ENCODE measurements at regions not wholly inside any gene's neighbourhood (a gene's known extent, or its start where the extent isn't known, plus 50 kb on each side); places are given as distances from the start of the nearest gene placed in this dataset.

DNA sequence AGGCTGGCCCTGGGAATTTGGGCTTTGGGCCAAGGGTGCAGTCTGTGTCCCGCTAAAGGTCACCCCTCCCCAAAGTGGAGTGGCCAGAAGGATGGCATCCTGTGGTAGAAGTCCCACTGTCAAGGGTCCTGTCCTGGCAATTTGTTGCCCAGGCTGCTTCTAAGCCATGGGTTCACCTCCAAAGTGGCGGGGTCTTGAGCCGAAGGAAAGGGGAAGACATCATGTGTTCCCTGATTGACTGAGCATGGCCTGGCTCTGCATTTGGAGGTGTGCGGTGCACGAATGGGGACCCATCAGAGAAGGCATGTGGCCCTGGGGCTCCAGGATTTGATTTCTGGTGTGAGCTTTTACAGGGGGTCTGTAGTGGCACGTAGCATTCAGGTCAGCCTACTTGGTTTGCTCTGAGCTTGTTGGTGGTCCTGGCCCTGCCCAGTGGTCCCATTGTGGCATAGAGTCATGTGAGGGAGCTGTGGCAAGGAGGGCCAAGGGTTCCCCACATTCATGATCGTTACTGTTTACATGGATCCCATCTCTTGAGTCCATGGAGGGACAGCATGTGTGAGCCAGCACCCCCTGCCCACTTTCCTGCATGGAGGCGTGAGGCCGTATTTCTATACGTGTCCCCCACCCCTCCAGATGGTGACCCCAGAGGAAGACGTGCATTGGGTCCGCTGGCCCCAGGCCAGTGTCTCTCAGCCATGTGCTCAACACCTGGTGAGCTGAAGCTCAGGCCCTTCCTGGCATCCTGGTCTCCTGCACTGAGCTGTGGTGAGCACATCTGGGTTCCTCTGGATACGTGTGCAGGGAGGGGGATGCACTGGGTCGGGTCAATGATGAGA, 225.1 kb downstream of the SNRPN start:
- no peak for ATAC-seq (ENCODE audit: low read depth)
- Histone ChIP-seq H3K79me1 (ENCODE audit: low read depth in 1 of 2, low read length in 2 of 2) (no peaks in the 10 kb centered on the region), H3K4me3 (ENCODE audit: insufficient read depth, low read depth, low read length) (no peak overlapping the region), H3K56ac (ENCODE audit: extremely low read depth, insufficient read depth, low read length) (no peak overlapping the region), H3K36me3 (ENCODE audit: control insufficient read depth, insufficient read depth, low read length) (no peaks in the 10 kb centered on the region), H4K8ac (ENCODE audit: low read depth in 2 of 2, low read length in 2 of 2) (no peak overlapping the region), H3K9ac (ENCODE audit: low read depth, low read length) (no peak overlapping the region), H3K18ac (ENCODE audit: low read depth, low read length) (no peak overlapping the region), H4K5ac (ENCODE audit: low read depth, low read length) (no peak overlapping the region), H2BK120ac (ENCODE audit: low read depth, low read length) (no peak overlapping the region), H3K27me3 (ENCODE audit: control insufficient read depth, insufficient read depth, low read length) (no peaks in the 10 kb centered on the region), H3K4me2 (ENCODE audit: low read depth, low read length) (no peak overlapping the region), H3K4ac (ENCODE audit: low read depth, low read length) (no peak overlapping the region), H2BK20ac (ENCODE audit: low read depth, low read length) (no peak overlapping the region), H2AK5ac (ENCODE audit: low read depth, low read length) (no peak overlapping the region), H3K23ac (ENCODE audit: low read depth, low read length) (no peak overlapping the region), H3K9me3 (ENCODE audit: control insufficient read depth, insufficient read depth, low read length) (peaks cover 83% of the 10 kb centered on the region), H4K91ac (ENCODE audit: insufficient read depth, low read depth, low read length) (no peak overlapping the region), H3K14ac (replicated peaks; ENCODE audit: low read depth, low read length) (no peak overlapping the region), H2AFZ (replicated peaks; ENCODE audit: low read length, poor library complexity) (no peak overlapping the region), H3K4me1 (ENCODE audit: control insufficient read depth, insufficient read depth, low read length) (no peaks in the 10 kb centered on the region), H3K27ac (ENCODE audit: insufficient read depth, low read length) (no peak overlapping the region), H2BK15ac (ENCODE audit: low read depth, low read length) (no peak overlapping the region), H2AK9ac (replicated peaks; ENCODE audit: low read depth, low read length, poor library complexity) (no peak overlapping the region), H2BK5ac (ENCODE audit: low read depth, low read length, poor library complexity, severe bottlenecking) (no peak overlapping the region), H3K9me1 (ENCODE audit: insufficient read depth, low read length) (no peaks in the 10 kb centered on the region), H4K20me1 (ENCODE audit: insufficient read depth, low read length) (no peaks in the 10 kb centered on the region)
- CTCF ChIA-PET = no interaction called here
- in situ Hi-C loops (cut with MboI; ENCODE audit: low sequenced_read_pairs) (no loop called here), dilution Hi-C loops (cut with HindIII; ENCODE audit: low sequenced_read_pairs, unreplicated experiment) (no loop called here), intact Hi-C loops (cut with micrococcal nuclease) (no loop called here)
- TF ChIP-seq, protein P1, sequence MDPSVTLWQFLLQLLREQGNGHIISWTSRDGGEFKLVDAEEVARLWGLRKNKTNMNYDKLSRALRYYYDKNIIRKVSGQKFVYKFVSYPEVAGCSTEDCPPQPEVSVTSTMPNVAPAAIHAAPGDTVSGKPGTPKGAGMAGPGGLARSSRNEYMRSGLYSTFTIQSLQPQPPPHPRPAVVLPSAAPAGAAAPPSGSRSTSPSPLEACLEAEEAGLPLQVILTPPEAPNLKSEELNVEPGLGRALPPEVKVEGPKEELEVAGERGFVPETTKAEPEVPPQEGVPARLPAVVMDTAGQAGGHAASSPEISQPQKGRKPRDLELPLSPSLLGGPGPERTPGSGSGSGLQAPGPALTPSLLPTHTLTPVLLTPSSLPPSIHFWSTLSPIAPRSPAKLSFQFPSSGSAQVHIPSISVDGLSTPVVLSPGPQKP (IDR thresholded peaks at IDR 0.05; ENCODE audit: borderline replicate concordance, low read depth, low read length) = no peak
- TF ChIP-seq POLR2A (IDR thresholded peaks at IDR 0.05; ENCODE audit: low read depth, low read length) = no peak
- no peak for TF ChIP-seq RCOR1 (IDR thresholded peaks at IDR 0.05; ENCODE audit: insufficient replicate concordance, low read length)
- TF ChIP-seq, protein P2, sequence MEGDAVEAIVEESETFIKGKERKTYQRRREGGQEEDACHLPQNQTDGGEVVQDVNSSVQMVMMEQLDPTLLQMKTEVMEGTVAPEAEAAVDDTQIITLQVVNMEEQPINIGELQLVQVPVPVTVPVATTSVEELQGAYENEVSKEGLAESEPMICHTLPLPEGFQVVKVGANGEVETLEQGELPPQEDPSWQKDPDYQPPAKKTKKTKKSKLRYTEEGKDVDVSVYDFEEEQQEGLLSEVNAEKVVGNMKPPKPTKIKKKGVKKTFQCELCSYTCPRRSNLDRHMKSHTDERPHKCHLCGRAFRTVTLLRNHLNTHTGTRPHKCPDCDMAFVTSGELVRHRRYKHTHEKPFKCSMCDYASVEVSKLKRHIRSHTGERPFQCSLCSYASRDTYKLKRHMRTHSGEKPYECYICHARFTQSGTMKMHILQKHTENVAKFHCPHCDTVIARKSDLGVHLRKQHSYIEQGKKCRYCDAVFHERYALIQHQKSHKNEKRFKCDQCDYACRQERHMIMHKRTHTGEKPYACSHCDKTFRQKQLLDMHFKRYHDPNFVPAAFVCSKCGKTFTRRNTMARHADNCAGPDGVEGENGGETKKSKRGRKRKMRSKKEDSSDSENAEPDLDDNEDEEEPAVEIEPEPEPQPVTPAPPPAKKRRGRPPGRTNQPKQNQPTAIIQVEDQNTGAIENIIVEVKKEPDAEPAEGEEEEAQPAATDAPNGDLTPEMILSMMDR (conservative IDR thresholded peaks at IDR 0.05; ENCODE audit: low read depth, low read length) = no peak
- TF ChIP-seq CHD1 (IDR thresholded peaks at IDR 0.05; ENCODE audit: low read depth, low read length) = no peak
- TF ChIP-seq FOS (IDR thresholded peaks at IDR 0.05; ENCODE audit: low read depth, low read length) = no peak
- TF ChIP-seq SMC3 (IDR thresholded peaks at IDR 0.05; ENCODE audit: low read depth, low read length) = no peak
- TF ChIP-seq BHLHE40 (IDR thresholded peaks at IDR 0.05; ENCODE audit: low read depth, low read length) = no peak
- no peak for TF ChIP-seq RFX5 (IDR thresholded peaks at IDR 0.05; ENCODE audit: low read depth, low read length)
- no peak for TF ChIP-seq MAZ (IDR thresholded peaks at IDR 0.05; ENCODE audit: borderline replicate concordance, low read depth, low read length)
- no peak for TF ChIP-seq MAFK (IDR thresholded peaks at IDR 0.05; ENCODE audit: low read depth, low read length)
- no peak for TF ChIP-seq RAD21 (IDR thresholded peaks at IDR 0.05; ENCODE audit: low read length)
- no peak for TF ChIP-seq NFE2L2 (IDR thresholded peaks at IDR 0.05; ENCODE audit: low read depth, low read length)
- TF ChIP-seq CEBPB (IDR thresholded peaks at IDR 0.05; ENCODE audit: low read depth, low read length) = no peak
- TF ChIP-seq MXI1 (IDR thresholded peaks at IDR 0.05; ENCODE audit: borderline replicate concordance, low read depth, low read length) = no peak
- TF ChIP-seq, protein P3, sequence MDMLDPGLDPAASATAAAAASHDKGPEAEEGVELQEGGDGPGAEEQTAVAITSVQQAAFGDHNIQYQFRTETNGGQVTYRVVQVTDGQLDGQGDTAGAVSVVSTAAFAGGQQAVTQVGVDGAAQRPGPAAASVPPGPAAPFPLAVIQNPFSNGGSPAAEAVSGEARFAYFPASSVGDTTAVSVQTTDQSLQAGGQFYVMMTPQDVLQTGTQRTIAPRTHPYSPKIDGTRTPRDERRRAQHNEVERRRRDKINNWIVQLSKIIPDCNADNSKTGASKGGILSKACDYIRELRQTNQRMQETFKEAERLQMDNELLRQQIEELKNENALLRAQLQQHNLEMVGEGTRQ (IDR thresholded peaks at IDR 0.05; ENCODE audit: low read depth, low read length) = no peak
- DNase-seq = no peak
- no TSS peak for BruUV-seq (replicated peaks)
- POLR2A ChIA-PET (ENCODE audit: unreplicated experiment) = no interaction called here
- 42% methylated on average over 5 of the region's 14 CpGs; no CpG with 5 or more reads in 1 of the 2 experiments for WGBS, 2 experiments (ENCODE audit: extremely low coverage in 2 of 2, insufficient read length in 1 of 2)
